H9 (cell line): ENCODE measurements at regions not wholly inside any gene's neighbourhood (a gene's known extent, or its start where the extent isn't known, plus 50 kb on each side); places are given as distances from the start of the nearest gene placed in this dataset.

ENCODE experiments used
- DNase-seq: peaks from one replicate; pipeline ENCODE4 v3.0.0-alpha.2; 2017
- H2AFZ ChIP-seq: one replicate; pipeline ENCODE4 v1.6.1; 2013; ENCODE audit warnings: mild to moderate bottlenecking, low read length, control low read depth, moderate library complexity
- H2AK5ac ChIP-seq: 2 replicates; pipeline ENCODE4 v1.6.1; 2013; ENCODE audit warnings: low read length, control low read depth, mixed read lengths; ENCODE audit not compliant: insufficient read length
- H2BK120ac ChIP-seq: one replicate; pipeline ENCODE4 v1.6.1; 2013; ENCODE audit warnings: low read depth, mild to moderate bottlenecking, low read length, control low read depth, inconsistent platforms; ENCODE audit not compliant: poor library complexity, severe bottlenecking
- H2BK12ac ChIP-seq: 2 replicates; pipeline ENCODE4 v1.6.1; 2013; ENCODE audit warnings: low read length, control low read depth, mixed read lengths, low read depth; ENCODE audit not compliant: insufficient read length
- H2BK15ac ChIP-seq: 2 replicates; pipeline ENCODE4 v1.6.1; 2013; ENCODE audit warnings: low read depth, low read length, control low read depth
- H2BK20ac ChIP-seq: one replicate; pipeline ENCODE4 v1.6.1; 2013; ENCODE audit warnings: low read depth, mild to moderate bottlenecking, low read length, control low read depth, inconsistent platforms; ENCODE audit not compliant: poor library complexity, severe bottlenecking
- H2BK5ac ChIP-seq: 2 replicates; pipeline ENCODE4 v1.6.1; 2013; ENCODE audit warnings: low read length, control low read depth, mixed read lengths; ENCODE audit not compliant: insufficient read length
- H3K14ac ChIP-seq: 2 replicates; pipeline ENCODE4 v1.6.1; 2013; ENCODE audit warnings: low read length, control low read depth; ENCODE audit not compliant: insufficient read depth
- H3K18ac ChIP-seq: 2 replicates; pipeline ENCODE4 v1.6.1; 2013; ENCODE audit warnings: low read depth, mild to moderate bottlenecking, mixed read lengths, low read length, control low read depth; ENCODE audit not compliant: insufficient read length
- H3K23ac ChIP-seq: 2 replicates; pipeline ENCODE4 v1.6.1; 2013; ENCODE audit warnings: low read length, control low read depth, mixed read lengths, low read depth; ENCODE audit not compliant: insufficient read length
- H3K23me2 ChIP-seq: 2 replicates; pipeline ENCODE4 v1.6.1; 2013; ENCODE audit warnings: low read depth, mild to moderate bottlenecking, mixed read lengths, low read length, control low read depth; ENCODE audit not compliant: insufficient read length, poor library complexity, severe bottlenecking
- H3K27ac ChIP-seq: 2 replicates; pipeline ENCODE4 v1.5.1; 2013; ENCODE audit warnings: low read length, control low read depth, mixed read lengths, low read depth; ENCODE audit not compliant: insufficient read length
- H3K27me3 ChIP-seq: 2 replicates; pipeline ENCODE4 v1.6.1; 2013; ENCODE audit warnings: low read length, control low read depth, inconsistent platforms; ENCODE audit not compliant: insufficient read depth
- H3K4ac ChIP-seq: 2 replicates; pipeline ENCODE4 v1.6.1; 2013; ENCODE audit warnings: low read depth, mild to moderate bottlenecking, control low read depth, inconsistent platforms, low read length, moderate library complexity
- H3K4me1 ChIP-seq: 2 replicates; pipeline ENCODE4 v1.6.1; 2013; ENCODE audit warnings: low read length, control low read depth, inconsistent platforms; ENCODE audit not compliant: insufficient read depth
- H3K4me2 ChIP-seq: 2 replicates; pipeline ENCODE4 v1.6.1; 2013; ENCODE audit warnings: low read length, control low read depth, mixed read lengths; ENCODE audit not compliant: insufficient read length, insufficient read depth
- H3K56ac ChIP-seq: 2 replicates; pipeline ENCODE4 v1.6.1; 2013; ENCODE audit warnings: low read depth, mild to moderate bottlenecking, mixed read lengths, low read length, control low read depth; ENCODE audit not compliant: insufficient read length
- H3K79me1 ChIP-seq: 2 replicates; pipeline ENCODE4 v1.6.1; 2013; ENCODE audit warnings: low read depth, mild to moderate bottlenecking, moderate library complexity, low read length, control low read depth, inconsistent platforms; ENCODE audit not compliant: insufficient read depth, poor library complexity, severe bottlenecking
- H3K79me2 ChIP-seq: 2 replicates; pipeline ENCODE4 v1.6.1; 2013; ENCODE audit warnings: low read length, control low read depth, inconsistent platforms; ENCODE audit not compliant: insufficient read depth
- H3K9ac ChIP-seq: 2 replicates; pipeline ENCODE4 v1.6.1; 2013; ENCODE audit warnings: low read length, control low read depth, mixed read lengths; ENCODE audit not compliant: insufficient read length; ENCODE audit errors: extremely low read depth
- H3K9me3 ChIP-seq: one replicate; pipeline ENCODE4 v1.6.1; 2013; ENCODE audit warnings: low read depth, low read length, inconsistent platforms; ENCODE audit not compliant: control insufficient read depth
- H3T11ph ChIP-seq: one replicate; pipeline ENCODE4 v1.6.1; 2013; ENCODE audit warnings: mild to moderate bottlenecking, low read length, control low read depth, inconsistent platforms
- H4K20me1 ChIP-seq: one replicate; pipeline ENCODE4 v1.6.1; 2013; ENCODE audit not compliant: control insufficient read depth, insufficient read length, insufficient read depth
- H4K5ac ChIP-seq: 2 replicates; pipeline ENCODE4 v1.6.1; 2013; ENCODE audit warnings: low read depth, mild to moderate bottlenecking, mixed read lengths, low read length, control low read depth; ENCODE audit not compliant: insufficient read length
- H4K8ac ChIP-seq: replicated peaks from 2 replicates; pipeline ENCODE4 v1.6.1; 2013; ENCODE audit warnings: low read length, control low read depth, mixed read lengths, low read depth; ENCODE audit not compliant: insufficient read length
- H4K91ac ChIP-seq: 2 replicates; pipeline ENCODE4 v1.6.1; 2013; ENCODE audit warnings: low read depth, mild to moderate bottlenecking, moderate library complexity, mixed read lengths, low read length, control low read depth; ENCODE audit not compliant: insufficient read length
- H3K27ac Mint-ChIP-seq, 3 experiments: 2 replicates in 2 of 3; 3 replicates in 1 of 3; pipeline ENCODE4 v1.8.0; 2020 to 2021; ENCODE audit warnings: mixed read lengths in 3 of 3, mild to moderate bottlenecking in 1 of 3, moderate library complexity in 1 of 3
- H3K27me3 Mint-ChIP-seq: 2 replicates; pipeline ENCODE4 v1.8.0; 2021; ENCODE audit warnings: low read depth, mild to moderate bottlenecking, moderate library complexity, mixed read lengths
- H3K36me3 Mint-ChIP-seq, 3 experiments: 2 replicates in 2 of 3; 3 replicates in 1 of 3; pipeline ENCODE4 v1.8.0; 2020 to 2021; ENCODE audit warnings: low read depth in 3 of 3, mixed read lengths in 3 of 3; ENCODE audit not compliant: insufficient read depth in 1 of 3
- H3K4me1 Mint-ChIP-seq, 2 experiments: 2 replicates each; pipeline ENCODE4 v1.8.0; 2020; ENCODE audit warnings: mixed read lengths in 2 of 2
- H3K4me3 Mint-ChIP-seq, 2 experiments: 2 replicates in 1 of 2; 3 replicates in 1 of 2; pipeline ENCODE4 v1.8.0; 2020 to 2021; ENCODE audit warnings: mild to moderate bottlenecking in 2 of 2, mixed read lengths in 2 of 2, moderate library complexity in 1 of 2
- H3K9me3 Mint-ChIP-seq, 2 experiments: 2 replicates in 1 of 2; 3 replicates in 1 of 2; pipeline ENCODE4 v1.8.0; 2020; ENCODE audit warnings: mild to moderate bottlenecking in 2 of 2, mixed read lengths in 2 of 2, moderate library complexity in 1 of 2
- CTCF ChIP-seq: fragments of 200-600 bp; sonication (generic); conservative IDR thresholded peaks from 3 replicates; pipeline ENCODE4 v1.8.0; 2021; ENCODE audit warnings: antibody characterized with exemption, mild to moderate bottlenecking
- WGBS: extraction: QIAGEN DNeasy Blood & Tissue Kit; methylation state at CpG from one replicate; pipeline ENCODE4 v1.1.7; 2013; ENCODE audit warnings: missing lambda C conversion rate, low lambda C conversion rate, mixed read lengths; ENCODE audit not compliant: insufficient read length; ENCODE audit errors: extremely low coverage; 5-methylcytosine and 5-hydroxymethylcytosine counted together

GRCh38 chr14:101357559-101358319, 203.6 kb upstream of the DIO3 start:
- H3K4me2 ChIP-seq: no peak overlapping the region
- no peak overlapping the region for H3K56ac ChIP-seq
- H3K79me2 ChIP-seq: no peaks in the 10 kb centered on the region
- H4K8ac ChIP-seq: no peak overlapping the region
- no peak overlapping the region for H3K9ac ChIP-seq
- Mint-ChIP-seq H3K27me3 (peaks cover 11% of the 10 kb centered on the region), H3K4me3 (no peak overlapping the region), H3K4me1 (peaks cover 3 to 5% of the 10 kb centered on the region in 2 experiments), H3K9me3 (peaks cover 13 to 21% of the 10 kb centered on the region in 2 experiments), H3K36me3 (peaks cover 0 to 14% (median 2%) of the 10 kb centered on the region in 3 experiments; a peak in 2 of 7 replicates), H3K27ac (no peak overlapping the region; a peak in 1 of 7 replicates)
- H2BK120ac ChIP-seq: no peak overlapping the region
- no peak overlapping the region for H2BK5ac ChIP-seq
- H2AK5ac ChIP-seq: no peak overlapping the region
- H2AFZ ChIP-seq: no peak overlapping the region
- no peak overlapping the region for H3K4ac ChIP-seq
- H2BK12ac ChIP-seq: no peak overlapping the region
- H3K14ac ChIP-seq: no peak overlapping the region
- no peaks in the 10 kb centered on the region for H3K23me2 ChIP-seq
- WGBS: no CpG with 5 or more reads among the region's 10 CpGs
- no peak for TF ChIP-seq CTCF
- H4K91ac ChIP-seq: no peak overlapping the region
- H3K23ac ChIP-seq: no peak overlapping the region
- H3K27ac ChIP-seq: no peak overlapping the region
- H3K79me1 ChIP-seq: no peaks in the 10 kb centered on the region
- H2BK20ac ChIP-seq: no peak overlapping the region
- DNase-seq: no peak
- H3K4me1 ChIP-seq: no peaks in the 10 kb centered on the region
- H3K9me3 ChIP-seq: no peaks in the 10 kb centered on the region
- H3K27me3 ChIP-seq: no peaks in the 10 kb centered on the region
- no peak overlapping the region for H3T11ph ChIP-seq
- H2BK15ac ChIP-seq: no peak overlapping the region
- H3K18ac ChIP-seq: no peak overlapping the region
- H4K5ac ChIP-seq: no peak overlapping the region
- H4K20me1 ChIP-seq: no peaks in the 10 kb centered on the region
